ENCODE measurements at regions not wholly inside any gene's neighbourhood (a gene's known extent, or its start where the extent isn't known, plus 50 kb on each side); places are given as distances from the start of the nearest gene placed in this dataset.

GRCh38 chr2:57432528-57432927 is 614.1 kb upstream of the VRK2 start:
- no peak for TF ChIP-seq CTCF (IDR thresholded peaks at IDR 0.05; ENCODE audit: control extremely low read depth in 1 of 3, insufficient read depth in 1 of 3, low read depth in 1 of 3, low read length in 3 of 3)
- no peak for TF ChIP-seq SUZ12 (IDR thresholded peaks at IDR 0.05; ENCODE audit: low read length)
- TF ChIP-seq RXRA (IDR thresholded peaks at IDR 0.05; ENCODE audit: insufficient read depth, low read depth, low read length): no peak
- TF ChIP-seq EP300 (IDR thresholded peaks at IDR 0.05; ENCODE audit: borderline replicate concordance in 1 of 2, low read depth in 2 of 2, low read length in 2 of 2): no peak
- TF ChIP-seq JUND (IDR thresholded peaks at IDR 0.05; ENCODE audit: low read length): no peak
- TF ChIP-seq POLR2A (IDR thresholded peaks at IDR 0.05; ENCODE audit: control extremely low read depth in 1 of 2, low read depth in 2 of 2, low read length in 2 of 2): no peak

Data from H1 (cell line).